Mesothelial cell of epicardium (in vitro differentiated cells): ENCODE measurements at regions not wholly inside any gene's neighbourhood (a gene's known extent, or its start where the extent isn't known, plus 50 kb on each side); places are given as distances from the start of the nearest gene placed in this dataset.
"Not testable (repeated sequence)": the region's sequence is repeated elsewhere in the genome, so short reads cannot be mapped to it uniquely, and the experiment has no call there.

ENCODE experiments used
- DNase-seq, 2 experiments: peaks; one replicate each; pipeline ENCODE4 v3.0.0; 2021; ENCODE audit warnings: low spot score in 2 of 2; ENCODE audit not compliant: unreplicated experiment in 2 of 2
- H3K27ac Mint-ChIP-seq: 2 replicates; pipeline ENCODE4 v1.8.0; 2021; ENCODE audit warnings: mixed read lengths
- H3K27me3 Mint-ChIP-seq: 2 replicates; pipeline ENCODE4 v1.8.0; 2021; ENCODE audit warnings: low read depth, mixed read lengths
- H3K36me3 Mint-ChIP-seq: 2 replicates; pipeline ENCODE4 v1.8.0; 2021; ENCODE audit warnings: mixed read lengths
- H3K4me1 Mint-ChIP-seq: 2 replicates; pipeline ENCODE4 v1.8.0; 2021; ENCODE audit warnings: mixed read lengths
- H3K4me3 Mint-ChIP-seq: 2 replicates; pipeline ENCODE4 v1.8.0; 2021; ENCODE audit warnings: mild to moderate bottlenecking, moderate library complexity, mixed read lengths
- H3K9me3 Mint-ChIP-seq: 2 replicates; pipeline ENCODE4 v1.8.0; 2021; ENCODE audit warnings: mixed read lengths
- CTCF ChIP-seq: fragments of 200-600 bp; sonication (generic); IDR thresholded peaks from one replicate; pipeline ENCODE4 v1.5.0; 2021; ENCODE audit warnings: antibody characterized with exemption; ENCODE audit not compliant: unreplicated experiment

DNA sequence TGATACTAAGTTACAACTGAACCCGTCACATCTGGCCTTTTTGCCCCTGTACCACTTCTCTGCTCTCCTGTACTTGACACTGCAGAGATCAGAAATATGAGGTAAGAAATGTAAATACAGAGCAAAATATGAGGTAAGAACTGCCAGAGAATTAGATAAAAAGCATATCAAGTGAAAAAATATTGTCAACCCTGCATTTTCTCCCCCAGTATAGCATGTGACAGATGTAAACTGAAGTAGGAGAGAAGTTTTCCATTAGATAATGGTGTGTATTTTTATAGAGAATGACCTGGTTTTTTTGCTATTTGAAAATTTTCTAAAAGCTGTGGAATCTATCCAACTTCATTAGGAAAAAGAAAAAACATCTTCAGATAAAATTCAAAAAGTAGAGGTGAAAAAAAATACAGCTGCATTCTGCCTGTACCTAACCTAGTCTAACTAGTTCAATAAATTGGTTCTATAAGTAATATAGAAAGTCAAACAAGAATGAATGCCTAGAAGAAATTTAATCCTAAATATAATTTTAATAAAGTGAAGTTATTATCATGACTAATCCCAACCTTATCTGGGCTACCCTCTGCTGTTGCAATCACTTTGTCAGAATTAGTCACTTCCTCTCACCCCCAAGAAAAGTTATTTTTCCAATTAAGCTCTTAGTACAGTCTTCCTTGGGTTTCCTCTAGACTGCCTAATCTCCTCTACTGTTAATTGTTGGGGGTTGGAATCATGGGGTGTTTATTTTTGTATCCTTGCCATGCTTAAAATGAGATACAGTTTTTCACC lies 210.0 kb downstream of the RASSF9 start:
- Mint-ChIP-seq H3K36me3 (no peaks in the 10 kb centered on the region), H3K27ac (no peak overlapping the region), H3K9me3 (peaks cover 3% of the 10 kb centered on the region), H3K4me3 (no peak overlapping the region), H3K27me3 (no peaks in the 10 kb centered on the region), H3K4me1 (peaks cover 24% of the 10 kb centered on the region)
- no peak for TF ChIP-seq CTCF
- no peak for DNase-seq

DNA sequence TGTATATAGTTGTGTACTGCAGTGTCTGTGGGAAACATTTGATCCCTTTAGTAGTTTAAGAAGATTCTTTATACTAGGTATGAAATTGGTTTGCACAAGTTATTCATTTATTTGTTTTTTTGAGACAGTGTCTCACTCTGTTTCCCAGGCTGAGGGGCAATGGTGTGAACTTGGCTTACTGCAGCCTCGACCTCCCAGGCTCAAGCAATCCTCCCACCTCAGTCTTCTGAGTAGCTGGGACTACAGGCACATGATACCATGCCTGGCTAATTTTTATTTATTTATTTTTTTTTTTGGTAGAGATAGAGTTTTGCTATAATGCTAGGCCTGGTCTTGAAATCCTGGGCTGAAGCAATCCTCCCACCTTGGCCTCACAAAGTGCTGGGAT lies 209.4 kb downstream of the RASSF9 start:
- Mint-ChIP-seq H3K27ac (no peak overlapping the region), H3K27me3 (no peaks in the 10 kb centered on the region), H3K9me3 (peaks cover 3% of the 10 kb centered on the region), H3K4me3 (no peak overlapping the region), H3K4me1 (peaks cover 20% of the 10 kb centered on the region), H3K36me3 (no peaks in the 10 kb centered on the region)
- TF ChIP-seq CTCF = no peak
- DNase-seq = no peak

DNA sequence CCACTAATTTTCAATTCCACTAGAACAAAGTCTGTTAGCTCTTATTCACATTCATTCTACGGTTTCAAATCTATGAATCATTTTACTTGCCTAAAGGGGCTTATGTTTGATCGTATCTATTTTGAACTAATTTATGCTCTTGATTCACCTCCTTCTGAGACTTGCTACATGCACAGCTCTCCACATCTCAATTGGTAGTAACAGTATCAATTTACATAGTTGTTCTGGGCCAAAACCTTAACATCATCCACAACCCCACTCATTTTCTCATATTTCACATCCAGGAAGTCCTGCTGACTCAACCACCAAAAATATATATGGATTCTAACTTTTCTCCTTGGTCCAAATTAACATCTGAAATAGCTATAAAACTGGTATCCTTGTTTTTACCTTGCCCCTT lies 208.6 kb downstream of the RASSF9 start:
- Mint-ChIP-seq H3K4me3 (no peak overlapping the region), H3K9me3 (peaks cover 3% of the 10 kb centered on the region), H3K36me3 (no peaks in the 10 kb centered on the region), H3K4me1 (peaks cover 24% of the 10 kb centered on the region), H3K27ac (no peak overlapping the region), H3K27me3 (no peaks in the 10 kb centered on the region)
- no peak for DNase-seq
- no peak for TF ChIP-seq CTCF

GRCh38 chr12:85628562-85628961 lies 207.6 kb downstream of the RASSF9 start:
- DNase-seq, H3K4me3 Mint-ChIP-seq, H3K27ac Mint-ChIP-seq, H3K9me3 Mint-ChIP-seq, H3K36me3 Mint-ChIP-seq, H3K27me3 Mint-ChIP-seq: not testable (repeated sequence)
- peaks cover 20% of the 10 kb centered on the region for H3K4me1 Mint-ChIP-seq

DNA sequence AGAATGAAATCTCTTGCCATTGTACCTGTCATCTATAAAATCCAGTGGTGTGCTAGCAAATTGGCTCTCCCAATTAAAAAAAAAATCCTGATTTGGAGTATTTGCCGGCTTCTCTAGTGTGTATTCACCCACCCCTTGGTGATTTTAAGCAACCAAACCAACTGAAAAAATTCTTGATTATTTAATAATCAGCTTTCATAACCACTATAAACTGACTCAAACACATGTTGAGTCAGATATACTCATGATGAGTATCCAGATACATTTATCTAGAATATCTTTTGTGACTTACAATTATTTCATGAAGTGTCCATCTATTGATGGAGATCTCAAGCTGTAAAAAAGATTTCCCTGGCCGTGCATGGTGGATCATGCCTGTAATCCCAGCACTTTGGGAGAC lies 205.4 kb downstream of the RASSF9 start:
- no peak for DNase-seq
- H3K4me1 Mint-ChIP-seq = peaks cover 18% of the 10 kb centered on the region
- TF ChIP-seq CTCF = no peak
- no peaks in the 10 kb centered on the region for H3K27me3 Mint-ChIP-seq
- no peak overlapping the region for H3K27ac Mint-ChIP-seq
- peaks cover 8% of the 10 kb centered on the region for H3K9me3 Mint-ChIP-seq
- no peaks in the 10 kb centered on the region for H3K36me3 Mint-ChIP-seq
- H3K4me3 Mint-ChIP-seq = no peak overlapping the region

GRCh38 chr12:85632390-85632789 lies 203.8 kb downstream of the RASSF9 start:
- no peak for DNase-seq
- peak overlapping the region; percentile 3 for H3K27ac Mint-ChIP-seq
- H3K27me3 Mint-ChIP-seq = no peaks in the 10 kb centered on the region
- no peak overlapping the region for H3K4me3 Mint-ChIP-seq
- H3K9me3 Mint-ChIP-seq = peaks cover 8% of the 10 kb centered on the region
- H3K4me1 Mint-ChIP-seq = peaks cover 16% of the 10 kb centered on the region
- no peak for TF ChIP-seq CTCF
- H3K36me3 Mint-ChIP-seq = no peaks in the 10 kb centered on the region
